SK-N-SH treated with all-trans-retinoic acid at 6 μM for 48 hours (cell line): ENCODE measurements at regions not wholly inside any gene's neighbourhood (a gene's known extent, or its start where the extent isn't known, plus 50 kb on each side); places are given as distances from the start of the nearest gene placed in this dataset.

ENCODE experiments used
- ARNTL ChIP-seq: fragments of 450-650 bp; formaldehyde crosslinking; IDR thresholded peaks from 2 replicates; pipeline ENCODE4 v1.5.0; 2020; ENCODE audit warnings: low read depth, mild to moderate bottlenecking, moderate library complexity, borderline replicate concordance
- CREB5 ChIP-seq: fragments of 250-450 bp; sonication (Bioruptor Pico); IDR thresholded peaks from 2 replicates; pipeline ENCODE4 v1.5.1; 2020; ENCODE audit warnings: low read depth, mild to moderate bottlenecking, moderate library complexity
- CSDC2 ChIP-seq: fragments of 250-450 bp; sonication (Bioruptor Pico); IDR thresholded peaks from 2 replicates; pipeline ENCODE4 v1.5.0; 2020; ENCODE audit warnings: mild to moderate bottlenecking, moderate library complexity
- GLIS3 ChIP-seq: fragments of 250-450 bp; sonication (Bioruptor Pico); IDR thresholded peaks from 2 replicates; pipeline ENCODE4 v1.5.0; 2020; ENCODE audit warnings: mild to moderate bottlenecking, moderate library complexity
- PATZ1 ChIP-seq: fragments of 250-450 bp; sonication (Bioruptor Pico); IDR thresholded peaks from 2 replicates; pipeline ENCODE4 v1.8.0; 2020; ENCODE audit warnings: mild to moderate bottlenecking, moderate library complexity, borderline replicate concordance
- PPARA ChIP-seq: fragments of 250-450 bp; sonication (Bioruptor Pico); IDR thresholded peaks from 2 replicates; pipeline ENCODE4 v1.5.0; 2020; ENCODE audit warnings: mild to moderate bottlenecking, borderline replicate concordance
- RARB ChIP-seq: fragments of 250-450 bp; sonication (Bioruptor Pico); IDR thresholded peaks from 2 replicates; pipeline ENCODE4 v1.8.0; 2021; ENCODE audit warnings: mild to moderate bottlenecking, moderate library complexity
- SNAI2 ChIP-seq: fragments of 250-450 bp; sonication (Bioruptor Pico); IDR thresholded peaks from 2 replicates; pipeline ENCODE4 v1.5.0; 2020; ENCODE audit warnings: mild to moderate bottlenecking, moderate library complexity
- TCF4 ChIP-seq: fragments of 250-450 bp; sonication (Bioruptor Pico); IDR thresholded peaks from 2 replicates; pipeline ENCODE4 v1.8.0; 2021; ENCODE audit warnings: mild to moderate bottlenecking, moderate library complexity, borderline replicate concordance
- TOX ChIP-seq: fragments of 250-450 bp; sonication (Bioruptor Pico); IDR thresholded peaks from 2 replicates; pipeline ENCODE4 v1.8.0; 2021; ENCODE audit warnings: mild to moderate bottlenecking, moderate library complexity, borderline replicate concordance
- TSHZ2 ChIP-seq: fragments of 250-450 bp; sonication (Bioruptor Pico); IDR thresholded peaks from 2 replicates; pipeline ENCODE4 v1.5.0; 2020; ENCODE audit warnings: mild to moderate bottlenecking, moderate library complexity
- ZFP3 ChIP-seq: fragments of 250-450 bp; sonication (Bioruptor Pico); IDR thresholded peaks from 2 replicates; pipeline ENCODE4 v1.5.0; 2020; ENCODE audit warnings: mild to moderate bottlenecking, moderate library complexity
- ZFP30 ChIP-seq: fragments of 450-650 bp; formaldehyde crosslinking; IDR thresholded peaks from 2 replicates; pipeline ENCODE4 v1.5.0; 2022; ENCODE audit warnings: mild to moderate bottlenecking, moderate library complexity

- TF ChIP-seq CREB5 (CRISPR knock-in tag), result no peak
- TF ChIP-seq ZFP3 (CRISPR knock-in tag), result no peak
- no peak for TF ChIP-seq TOX (CRISPR knock-in tag)
- no peak for TF ChIP-seq PPARA (CRISPR knock-in tag)
- no peak for TF ChIP-seq ARNTL (CRISPR knock-in tag)
- TF ChIP-seq TSHZ2 (CRISPR knock-in tag), result no peak
- TF ChIP-seq TCF4, result no peak
- TF ChIP-seq ZFP30 (CRISPR knock-in tag), result no peak
- TF ChIP-seq CSDC2 (CRISPR knock-in tag), result no peak
- TF ChIP-seq RARB (CRISPR knock-in tag), result no peak
- no peak for TF ChIP-seq SNAI2 (CRISPR knock-in tag)
- TF ChIP-seq PATZ1 (CRISPR knock-in tag), result no peak
- TF ChIP-seq GLIS3, result no peak
Observed at GRCh38 chr2:200121931-200122330, 166.5 kb downstream of the MAIP1 start.
